ENCODE measurements at regions not wholly inside any gene's neighbourhood (a gene's known extent, or its start where the extent isn't known, plus 50 kb on each side); places are given as distances from the start of the nearest gene placed in this dataset.
"Not testable (repeated sequence)": the region's sequence is repeated elsewhere in the genome, so short reads cannot be mapped to it uniquely, and the experiment has no call there.

DNA sequence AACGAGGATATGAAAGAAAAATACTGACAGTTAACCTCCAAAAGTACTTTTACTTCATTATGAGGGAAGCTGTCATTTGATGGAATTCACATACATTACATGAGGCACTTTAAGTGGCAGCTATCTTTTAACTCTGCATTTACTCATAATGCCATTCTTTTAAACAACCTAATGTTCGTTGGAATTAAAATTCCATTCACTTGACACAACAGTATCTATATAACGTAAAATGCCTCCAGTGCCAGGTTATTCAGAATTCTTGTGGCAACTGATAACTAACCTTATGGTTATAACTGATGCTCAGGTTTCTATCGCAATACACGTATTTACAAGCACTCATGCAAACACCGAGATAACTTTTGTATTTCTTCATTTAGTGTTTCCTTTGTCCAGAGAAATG is 376.9 kb upstream of the GRAMD2B start:
- DNase-seq (ENCODE audit: low read depth in 3 of 3) = no peak

DNA sequence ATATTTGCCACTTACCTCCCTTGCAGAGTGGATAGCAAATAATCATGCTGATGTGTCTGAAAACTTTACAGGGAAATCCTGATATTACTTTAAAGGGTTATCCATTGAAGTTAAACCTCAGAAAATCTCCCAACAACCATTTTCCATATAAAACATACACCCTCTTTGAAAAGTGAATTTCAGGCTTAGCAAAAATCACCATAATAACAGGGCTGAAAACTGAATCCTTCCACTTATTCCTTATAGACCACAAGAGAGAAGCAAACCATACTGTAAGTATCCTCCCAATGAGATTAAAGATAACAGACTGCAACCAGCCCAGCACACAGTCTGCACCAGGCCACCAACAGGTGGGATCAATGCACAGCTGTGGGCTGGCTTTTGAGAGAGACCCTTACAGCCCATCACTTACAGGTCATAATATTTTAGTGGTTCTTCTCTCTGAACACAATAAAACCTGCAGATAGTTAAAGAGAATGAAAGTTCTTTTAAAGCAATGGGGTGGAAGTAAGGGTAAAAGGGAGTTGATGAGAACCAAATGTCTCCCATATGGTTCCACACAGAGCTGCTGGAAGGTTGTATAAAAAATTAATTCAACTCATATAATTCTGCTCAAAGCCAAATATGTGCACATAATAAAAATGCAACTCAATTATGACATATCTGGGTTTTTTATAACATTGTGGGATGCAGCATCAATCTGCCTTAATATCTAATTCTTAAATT is 376.2 kb upstream of the GRAMD2B start:
- DNase-seq (ENCODE audit: low read depth in 3 of 3) = no peak

- no peak for DNase-seq (ENCODE audit: low read depth in 3 of 3)
Observed at GRCh38 chr5:126052120-126052519, 371.1 kb upstream of the GRAMD2B start.

DNA sequence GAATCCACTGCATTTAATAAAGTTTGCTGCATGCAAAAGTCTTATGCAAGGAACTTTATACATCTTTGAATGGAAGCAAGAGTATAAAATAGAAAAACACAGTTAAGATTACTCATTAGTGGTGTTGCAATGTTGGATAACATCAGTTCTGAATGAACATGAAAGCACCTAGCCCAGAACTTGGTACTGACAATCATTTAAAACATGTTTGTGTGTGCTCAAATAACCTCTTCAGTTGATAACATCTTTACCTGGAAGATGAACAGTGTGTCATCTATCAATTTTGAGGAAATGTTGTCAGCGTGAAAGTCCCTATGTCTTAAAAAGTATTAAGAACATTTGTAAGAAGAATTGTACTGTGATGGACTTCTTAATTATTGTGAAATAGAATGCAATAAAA is 370.4 kb upstream of the GRAMD2B start:
- no peak for DNase-seq (ENCODE audit: low read depth in 3 of 3)

DNA sequence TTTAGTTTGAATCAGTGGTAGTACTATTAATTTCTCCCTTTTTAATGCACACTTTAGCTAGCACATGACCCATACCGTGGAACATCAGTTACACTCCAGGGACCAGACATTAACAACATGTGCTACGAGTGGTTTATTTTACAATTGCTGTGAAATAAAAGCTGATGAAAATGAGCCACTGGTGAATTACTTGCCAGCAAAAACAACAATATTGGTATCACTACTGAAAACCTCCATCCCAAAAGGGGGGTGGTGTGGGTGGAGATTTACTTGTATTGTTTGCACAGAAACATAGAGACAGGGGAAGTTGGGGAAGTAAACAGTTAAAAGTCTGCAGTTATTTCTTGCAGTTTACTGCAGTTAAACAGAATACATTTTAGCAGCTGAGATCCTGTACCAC is 369.6 kb upstream of the GRAMD2B start:
- DNase-seq (ENCODE audit: low read depth in 3 of 3) = no peak

- no peak for DNase-seq (ENCODE audit: low read depth in 3 of 3)
Observed at GRCh38 chr5:126054577-126055347, 368.4 kb upstream of the GRAMD2B start.

- DNase-seq (ENCODE audit: low read depth in 3 of 3) = no peak
Observed at GRCh38 chr5:126055348-126055729, 367.9 kb upstream of the GRAMD2B start.

DNA sequence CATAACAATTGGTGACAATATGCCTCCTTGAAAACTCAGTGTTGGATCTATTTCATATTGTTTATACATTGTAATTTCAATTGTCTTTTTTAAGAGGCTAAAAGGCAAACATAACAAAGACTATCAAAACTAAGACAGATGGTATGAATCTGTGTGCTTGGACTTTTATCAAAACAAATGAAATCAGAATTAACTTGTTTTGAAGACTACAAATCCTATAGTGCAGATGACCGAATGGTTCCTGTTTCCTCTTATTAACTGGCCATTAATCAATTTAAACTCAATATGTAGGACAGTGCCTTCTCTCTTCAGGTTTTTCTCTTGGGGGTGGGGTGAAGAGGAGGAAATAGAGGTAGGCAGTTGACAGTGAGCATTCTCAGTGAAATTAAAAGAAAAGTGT is 366.9 kb upstream of the GRAMD2B start:
- DNase-seq (ENCODE audit: low read depth in 3 of 3) = no peak

DNA sequence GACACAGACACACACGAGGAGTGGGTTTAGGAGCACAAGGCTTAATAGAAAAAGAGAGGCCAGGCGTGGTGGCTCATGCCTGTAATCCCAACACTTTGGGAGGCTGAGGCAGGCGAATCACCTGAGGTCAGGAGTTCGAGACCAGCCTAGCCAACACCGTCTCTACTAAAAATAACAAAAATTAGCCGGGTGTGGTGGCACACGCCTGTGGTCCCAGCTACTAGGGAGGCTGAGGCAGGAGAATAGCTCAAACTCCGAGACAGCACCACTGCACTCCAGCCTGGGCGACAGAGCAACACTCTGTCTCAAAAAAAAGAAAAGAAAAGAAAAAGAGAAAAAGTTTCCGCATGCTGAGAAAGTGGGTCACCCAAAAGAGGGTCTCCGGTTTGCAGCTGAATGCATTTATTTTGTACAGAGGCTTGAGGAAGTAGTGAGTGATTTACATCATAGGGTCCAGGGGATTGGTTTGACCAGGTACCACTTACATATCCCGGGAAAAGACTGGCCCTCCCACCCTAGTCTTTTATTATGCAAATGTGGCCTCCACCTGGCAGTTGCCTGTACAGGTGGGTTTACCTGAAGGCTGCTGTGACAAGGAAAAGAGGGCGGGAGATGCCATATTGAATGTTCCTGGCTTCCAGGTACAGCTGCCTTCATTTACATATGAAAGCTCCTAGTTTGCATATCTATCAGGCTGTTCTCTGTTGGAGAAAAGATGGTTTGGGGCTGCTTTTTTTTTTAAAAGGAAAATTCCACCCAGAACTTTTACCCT is 366.2 kb upstream of the GRAMD2B start:
- DNase-seq (ENCODE audit: low read depth in 3 of 3) = no peak

DNA sequence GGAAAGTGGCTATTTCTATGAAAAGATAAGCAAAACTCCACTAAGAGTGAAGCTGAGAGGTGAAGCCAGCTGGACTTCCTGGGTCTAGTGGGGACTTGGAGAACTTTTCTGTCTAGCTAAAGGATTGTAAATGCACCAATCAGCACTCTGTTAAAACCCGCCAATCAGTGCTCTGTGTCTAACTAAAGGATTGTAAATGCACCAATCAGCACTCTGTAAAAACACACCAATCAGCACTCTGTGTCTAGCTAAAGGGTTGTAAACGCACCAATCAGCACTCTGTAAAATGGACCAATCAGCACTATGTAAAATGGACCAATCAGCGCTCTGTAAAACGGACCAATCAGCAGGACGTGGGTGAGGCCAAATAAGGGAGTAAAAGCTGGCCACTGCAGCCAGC is 364.8 kb upstream of the GRAMD2B start:
- not testable (repeated sequence) for DNase-seq (ENCODE audit: low read depth in 3 of 3)

GRCh38 chr5:126062398-126063221 is 360.6 kb upstream of the GRAMD2B start:
- no peak for DNase-seq (ENCODE audit: low read depth in 3 of 3)

DNA sequence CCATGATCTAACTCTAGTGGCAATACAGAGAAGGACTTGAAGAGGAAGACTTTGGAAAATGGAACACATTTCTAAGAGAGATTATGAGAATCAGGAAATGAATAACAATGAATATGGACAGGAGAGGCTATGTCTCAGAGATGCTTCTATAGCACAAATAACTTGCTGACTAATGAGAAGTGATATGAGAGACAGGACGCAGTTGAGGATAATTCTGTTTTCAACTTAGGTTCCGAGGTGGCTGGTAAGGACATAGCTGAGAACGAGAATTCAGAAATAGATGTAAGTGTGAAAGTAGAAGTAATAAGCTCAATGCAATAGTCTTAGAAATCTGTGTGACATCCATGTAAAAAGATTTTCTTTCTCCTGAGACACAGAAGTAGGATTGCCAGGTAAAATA is 358.1 kb upstream of the GRAMD2B start:
- DNase-seq (ENCODE audit: low read depth in 3 of 3) = no peak

DNA sequence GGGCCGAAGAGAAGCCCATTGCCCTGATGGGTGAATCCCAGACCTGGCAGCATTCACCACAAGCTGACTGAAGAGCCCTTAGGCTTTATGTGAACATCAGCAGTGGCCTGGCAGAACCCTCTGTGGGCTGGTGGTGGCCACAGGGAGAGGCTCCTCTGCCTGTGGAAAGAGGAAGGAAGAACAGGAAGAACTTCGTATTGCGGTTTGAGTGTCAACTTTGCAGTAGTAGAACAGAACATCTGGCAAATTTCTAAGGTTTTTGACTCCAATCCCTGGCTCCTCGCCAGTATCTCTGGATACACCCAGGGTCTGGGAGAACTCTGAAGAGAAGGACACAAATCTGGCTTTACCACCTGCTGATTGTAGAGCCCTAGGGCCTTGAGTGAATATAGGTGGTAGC is 356.4 kb upstream of the GRAMD2B start:
- DNase-seq (ENCODE audit: low read depth in 3 of 3) = no peak

DNA sequence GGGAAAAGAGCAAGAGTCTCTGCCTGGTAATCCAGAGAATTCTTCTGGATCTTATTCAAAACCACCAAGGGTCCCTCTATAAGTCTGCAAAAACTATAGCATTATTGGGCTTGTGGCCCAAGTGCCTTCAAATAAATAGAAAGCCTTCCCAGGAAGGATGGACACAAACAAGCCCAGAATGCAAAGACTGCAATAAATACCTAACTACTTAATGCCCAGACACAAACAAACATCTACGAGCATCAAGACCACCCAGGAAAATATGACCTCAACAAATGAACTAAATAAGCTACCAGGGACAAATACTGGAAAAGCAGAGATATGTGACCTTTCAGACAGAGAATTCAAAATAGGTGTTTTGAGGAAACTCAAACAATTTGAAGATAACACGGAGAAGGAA is 355.8 kb upstream of the GRAMD2B start:
- no peak for DNase-seq (ENCODE audit: low read depth in 3 of 3)

DNA sequence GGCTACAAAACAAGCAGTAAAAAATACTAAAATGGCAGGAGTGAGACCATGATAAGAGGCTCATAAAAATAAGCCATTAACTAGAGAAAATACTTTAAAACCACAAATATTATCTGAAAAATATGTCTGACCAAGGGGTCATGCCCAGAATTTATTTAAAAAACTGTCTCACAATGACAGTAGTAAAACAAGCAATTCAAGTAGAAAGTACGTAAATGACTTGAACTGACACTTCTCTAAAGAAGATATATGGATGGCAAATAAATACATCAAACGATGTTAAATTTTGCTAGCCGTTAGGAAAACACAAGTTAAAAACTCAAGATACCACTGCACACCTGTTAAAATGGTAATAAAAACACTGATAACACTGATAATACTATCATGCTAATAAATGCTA is 353.9 kb upstream of the GRAMD2B start:
- DNase-seq (ENCODE audit: low read depth in 3 of 3) = no peak

GRCh38 chr5:126070481-126070880 is 352.7 kb upstream of the GRAMD2B start:
- DNase-seq (ENCODE audit: low read depth in 3 of 3) = no peak

GRCh38 chr5:126074538-126074937 is 348.7 kb upstream of the GRAMD2B start:
- no peak for DNase-seq (ENCODE audit: low read depth in 3 of 3)

GRCh38 chr5:126079266-126079665 is 343.9 kb upstream of the GRAMD2B start:
- no peak for DNase-seq (ENCODE audit: low read depth in 3 of 3)

- no peak for DNase-seq (ENCODE audit: low read depth in 3 of 3)
Observed at GRCh38 chr5:126081209-126081608, 342.0 kb upstream of the GRAMD2B start.

- no peak for DNase-seq (ENCODE audit: low read depth in 3 of 3)
Observed at GRCh38 chr5:126093041-126093440, 330.2 kb upstream of the GRAMD2B start.

DNA sequence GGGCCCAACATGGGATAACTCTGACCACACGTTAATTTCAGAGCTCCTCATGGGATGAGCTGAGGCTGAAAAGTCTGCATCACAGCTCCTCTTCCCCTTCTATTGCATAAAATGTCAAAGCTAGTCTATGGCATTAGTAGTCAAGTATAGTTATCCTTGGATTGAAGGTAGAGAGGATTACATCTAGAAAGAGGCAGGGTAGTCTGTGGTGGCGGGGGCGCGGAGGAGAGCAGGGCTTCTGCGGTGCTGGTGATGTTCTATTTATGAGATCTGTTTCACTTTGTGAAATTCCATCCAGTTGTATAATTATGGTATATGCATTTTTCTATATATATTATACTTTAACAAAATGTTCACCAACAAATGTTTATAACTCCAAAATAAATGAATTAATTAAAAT is 329.5 kb upstream of the GRAMD2B start:
- DNase-seq (ENCODE audit: low read depth in 3 of 3) = no peak

- DNase-seq (ENCODE audit: low read depth in 3 of 3) = no peak
Observed at GRCh38 chr5:126094991-126095390, 328.2 kb upstream of the GRAMD2B start.

Data from stimulated activated CD4-positive, alpha-beta T cell treated with anti-CD3 and anti-CD28 coated beads, TNF-alpha, amount 100 ng/mL, for 24 hours (primary cell).